PC-9 (cell line): ENCODE measurements at regions not wholly inside any gene's neighbourhood (a gene's known extent, or its start where the extent isn't known, plus 50 kb on each side); places are given as distances from the start of the nearest gene placed in this dataset.

Experiments
- BruUV-seq: library from RNA; stranded (reverse); fragments of 400-500 nt; replicated peaks from 2 replicates; lab custom pipeline; 2021; lab: Mats Ljungman, UMichigan
- CTCF ChIA-PET: fragments of 300-600 bp; sonication (Branson Sonifier 250); formaldehyde crosslinking; loops from one replicate; lab custom pipeline; 2022; ENCODE audit warnings: antibody characterized with exemption; lab: Charles Lee
- POLR2A ChIA-PET: fragments of 300-600 bp; sonication (Branson Sonifier 250); formaldehyde crosslinking; loops from one replicate; lab custom pipeline; 2022; ENCODE audit warnings: antibody characterized with exemption; ENCODE audit not compliant: unreplicated experiment; lab: Charles Lee
- DNase-seq, 2 experiments: peaks; one replicate each; pipeline versions ENCODE4 v3.0.0 to v3.0.0-alpha.2; 2015 to 2022; ENCODE audit warnings: mixed read lengths in 1 of 2
- H2AFZ ChIP-seq: fragments of 200-600 bp; sonication (generic); 2 replicates; pipeline ENCODE4 v1.8.1; 2017; ENCODE audit warnings: antibody characterized with exemption
- H3F3A ChIP-seq: fragments of 200-600 bp; sonication (generic); 2 replicates; pipeline ENCODE4 v1.8.1; 2017; ENCODE audit warnings: antibody characterized with exemption, mild to moderate bottlenecking, low read depth; ENCODE audit not compliant: insufficient read depth
- H3K27ac ChIP-seq: fragments of 200-600 bp; sonication (generic); 2 replicates; pipeline ENCODE4 v1.6.1; 2016; ENCODE audit warnings: mixed run types
- H3K27me3 ChIP-seq: fragments of 200-600 bp; sonication (generic); 2 replicates; pipeline ENCODE4 v1.6.1; 2016; ENCODE audit warnings: low read depth, mixed run types; ENCODE audit not compliant: insufficient read depth
- H3K36me3 ChIP-seq: fragments of 200-600 bp; sonication (generic); 2 replicates; pipeline ENCODE4 v1.6.1; 2016; ENCODE audit warnings: low read depth, mixed run types
- H3K4me1 ChIP-seq: fragments of 200-600 bp; sonication (generic); replicated peaks from 2 replicates; pipeline ENCODE4 v1.6.1; 2016; ENCODE audit warnings: mixed run types; ENCODE audit not compliant: insufficient read depth
- H3K4me2 ChIP-seq: fragments of 200-600 bp; sonication (generic); 2 replicates; pipeline ENCODE4 v1.6.1; 2017; ENCODE audit warnings: mixed run types
- H3K4me3 ChIP-seq: fragments of 200-600 bp; sonication (generic); 2 replicates; pipeline ENCODE4 v1.6.1; 2016; ENCODE audit warnings: mixed run types
- H3K79me2 ChIP-seq: fragments of 200-600 bp; sonication (generic); 2 replicates; pipeline ENCODE4 v1.6.1; 2017; ENCODE audit warnings: low read depth, mixed run types
- H3K9me2 ChIP-seq: fragments of 200-600 bp; sonication (generic); 2 replicates; pipeline ENCODE4 v1.8.1; 2017; ENCODE audit warnings: mild to moderate bottlenecking; ENCODE audit not compliant: insufficient read depth
- H3K9me3 ChIP-seq: fragments of 200-600 bp; sonication (generic); 2 replicates; pipeline ENCODE4 v1.8.1; 2016; ENCODE audit warnings: low read depth; ENCODE audit not compliant: insufficient read depth
- H4K20me1 ChIP-seq: fragments of 200-600 bp; sonication (generic); 2 replicates; pipeline ENCODE4 v1.8.1; 2017; ENCODE audit not compliant: insufficient read depth
- EZH2 ChIP-seq: fragments of 200-600 bp; sonication (generic); IDR thresholded peaks from 2 replicates; pipeline ENCODE4 v1.8.0; 2017; ENCODE audit warnings: antibody characterized with exemption, low read depth
- intact Hi-C: fragments of 100-400 bp; cut with micrococcal nuclease; formaldehyde crosslinking; loops from one replicate; pipeline ENCODE4 v1.10.0; 2022; ENCODE audit not compliant: unreplicated experiment
- TF ChIP-seq, protein P1 (sequence below): fragments of 200-600 bp; sonication (generic); conservative IDR thresholded peaks from 2 replicates; pipeline ENCODE4 v1.6.1; 2017; ENCODE audit warnings: mixed run types, antibody characterized with exemption, mild to moderate bottlenecking, moderate library complexity

DNA sequence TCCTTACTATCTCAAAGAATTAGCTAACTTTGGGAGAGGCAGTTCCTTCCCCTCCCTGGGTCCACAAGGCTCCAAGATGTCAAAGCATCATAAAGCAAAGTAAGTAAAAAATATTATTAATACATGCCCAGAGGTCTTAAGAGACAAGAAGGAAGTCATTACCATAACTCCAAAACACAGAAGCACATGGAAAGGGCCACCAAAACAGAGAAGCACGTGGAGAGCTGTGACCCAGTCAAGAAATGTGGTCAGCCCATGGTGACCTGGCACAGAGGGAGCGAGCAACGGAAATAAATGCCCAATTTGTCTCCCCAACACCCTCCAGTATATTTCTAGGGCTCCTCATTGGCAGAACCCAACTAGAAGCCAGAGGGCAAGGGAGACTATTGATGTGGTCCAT is 277.5 kb upstream of the API5 start:
- Histone ChIP-seq H4K20me1 (no peaks in the 10 kb centered on the region), H2AFZ (no peak overlapping the region), H3K27ac (no peak overlapping the region), H3K79me2 (no peaks in the 10 kb centered on the region), H3K36me3 (no peaks in the 10 kb centered on the region), H3K27me3 (peaks cover 12% of the 10 kb centered on the region; the same call in 1 of the 2 replicates), H3K9me2 (no peaks in the 10 kb centered on the region; the same call in 1 of the 2 replicates), H3F3A (no peaks in the 10 kb centered on the region), H3K9me3 (no peaks in the 10 kb centered on the region), H3K4me1 (no peaks in the 10 kb centered on the region), H3K4me2 (no peak overlapping the region), H3K4me3 (no peak overlapping the region)
- no TSS peak for BruUV-seq
- CTCF ChIA-PET: no interaction called here
- TF ChIP-seq, protein P1, sequence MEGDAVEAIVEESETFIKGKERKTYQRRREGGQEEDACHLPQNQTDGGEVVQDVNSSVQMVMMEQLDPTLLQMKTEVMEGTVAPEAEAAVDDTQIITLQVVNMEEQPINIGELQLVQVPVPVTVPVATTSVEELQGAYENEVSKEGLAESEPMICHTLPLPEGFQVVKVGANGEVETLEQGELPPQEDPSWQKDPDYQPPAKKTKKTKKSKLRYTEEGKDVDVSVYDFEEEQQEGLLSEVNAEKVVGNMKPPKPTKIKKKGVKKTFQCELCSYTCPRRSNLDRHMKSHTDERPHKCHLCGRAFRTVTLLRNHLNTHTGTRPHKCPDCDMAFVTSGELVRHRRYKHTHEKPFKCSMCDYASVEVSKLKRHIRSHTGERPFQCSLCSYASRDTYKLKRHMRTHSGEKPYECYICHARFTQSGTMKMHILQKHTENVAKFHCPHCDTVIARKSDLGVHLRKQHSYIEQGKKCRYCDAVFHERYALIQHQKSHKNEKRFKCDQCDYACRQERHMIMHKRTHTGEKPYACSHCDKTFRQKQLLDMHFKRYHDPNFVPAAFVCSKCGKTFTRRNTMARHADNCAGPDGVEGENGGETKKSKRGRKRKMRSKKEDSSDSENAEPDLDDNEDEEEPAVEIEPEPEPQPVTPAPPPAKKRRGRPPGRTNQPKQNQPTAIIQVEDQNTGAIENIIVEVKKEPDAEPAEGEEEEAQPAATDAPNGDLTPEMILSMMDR: no peak
- no peak for TF ChIP-seq EZH2
- DNase-seq: no peak
- POLR2A ChIA-PET: no interaction called here
- intact Hi-C loops: no loop called here

DNA sequence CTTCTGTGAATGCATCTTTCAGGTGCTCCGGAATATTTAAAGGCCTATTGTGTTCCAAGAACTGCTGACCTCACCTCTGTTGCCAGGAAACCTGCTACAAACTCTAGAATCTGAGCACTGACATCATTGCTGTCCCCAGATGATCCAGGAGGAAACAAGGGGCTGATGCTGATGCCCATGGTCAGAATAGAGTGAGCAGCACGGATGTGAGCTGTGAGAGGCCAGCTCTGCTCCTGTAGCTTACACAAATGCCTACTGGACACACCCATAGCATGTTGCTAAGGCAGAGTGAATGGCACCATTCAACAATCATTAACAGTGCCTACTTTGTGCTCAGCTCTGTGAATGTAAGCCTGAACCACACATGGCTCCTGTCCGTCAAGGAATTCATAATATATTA is 276.7 kb upstream of the API5 start:
- H2AFZ ChIP-seq: no peak overlapping the region
- no peaks in the 10 kb centered on the region for H3F3A ChIP-seq
- no peaks in the 10 kb centered on the region; the same call in 1 of the 2 replicates for H3K9me2 ChIP-seq
- peaks cover 12% of the 10 kb centered on the region; the same call in 1 of the 2 replicates for H3K27me3 ChIP-seq
- H3K9me3 ChIP-seq: no peaks in the 10 kb centered on the region
- H3K4me3 ChIP-seq: no peak overlapping the region
- CTCF ChIA-PET: no interaction called here
- no peaks in the 10 kb centered on the region for H3K79me2 ChIP-seq
- no peaks in the 10 kb centered on the region for H4K20me1 ChIP-seq
- no peak for DNase-seq
- no TSS peak for BruUV-seq
- H3K36me3 ChIP-seq: no peaks in the 10 kb centered on the region
- no peak overlapping the region for H3K27ac ChIP-seq
- no peak overlapping the region for H3K4me2 ChIP-seq
- POLR2A ChIA-PET: no interaction called here
- TF ChIP-seq EZH2: no peak
- TF ChIP-seq, protein P1: no peak
- intact Hi-C loops: no loop called here
- no peaks in the 10 kb centered on the region for H3K4me1 ChIP-seq

DNA sequence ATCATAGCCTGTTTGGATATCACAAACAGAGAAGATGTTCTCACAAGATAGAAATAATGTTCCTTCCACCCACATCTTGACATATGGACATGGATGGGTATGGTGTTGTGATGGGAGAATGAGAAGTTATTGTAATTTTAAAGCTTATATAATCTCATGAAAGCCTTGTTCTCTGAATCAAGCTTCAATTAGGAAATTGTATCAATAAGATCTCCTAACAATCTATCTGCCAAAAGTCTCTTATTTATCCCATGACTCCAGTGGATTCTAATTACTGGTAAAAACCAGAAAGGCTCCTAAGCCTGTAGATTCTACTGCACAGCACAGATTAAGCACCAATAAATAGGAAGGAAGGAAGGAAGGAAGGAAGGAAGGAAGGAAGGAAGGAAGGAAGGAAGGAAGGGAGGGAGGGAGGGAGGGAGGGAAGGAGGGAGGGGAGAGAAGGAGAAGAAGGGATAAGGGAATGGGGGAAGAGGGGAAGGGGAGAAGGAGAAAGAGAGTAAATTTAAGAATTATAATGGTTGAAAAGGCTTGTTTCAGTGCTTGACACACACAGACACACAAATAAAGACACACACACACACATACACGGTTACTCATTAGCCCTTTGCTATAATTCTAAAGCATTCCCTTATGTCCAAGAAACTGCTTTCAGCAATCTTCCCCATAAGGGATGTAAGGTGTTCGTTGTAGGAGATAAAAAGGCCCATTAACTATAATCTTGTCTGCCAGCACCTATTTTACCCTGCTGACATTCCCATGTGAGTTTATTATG is 258.0 kb upstream of the API5 start:
- no peaks in the 10 kb centered on the region for H3K36me3 ChIP-seq
- H3K27ac ChIP-seq: no peak overlapping the region
- no peaks in the 10 kb centered on the region for H4K20me1 ChIP-seq
- no peaks in the 10 kb centered on the region for H3K9me2 ChIP-seq
- no peak overlapping the region for H2AFZ ChIP-seq
- no TSS peak for BruUV-seq
- H3K9me3 ChIP-seq: no peaks in the 10 kb centered on the region
- no peaks in the 10 kb centered on the region for H3K79me2 ChIP-seq
- H3K27me3 ChIP-seq: 0 out of 2 replicates have a peak, but pooled peaks cover 7% of the 10 kb centered on the region
- no peak overlapping the region for H3K4me2 ChIP-seq
- no peak overlapping the region for H3K4me3 ChIP-seq
- ChIA-PET POLR2A (no interaction called here), CTCF (no interaction called here)
- TF ChIP-seq, protein P1: no peak
- no peak for TF ChIP-seq EZH2
- H3K4me1 ChIP-seq: no peaks in the 10 kb centered on the region
- no peaks in the 10 kb centered on the region for H3F3A ChIP-seq
- DNase-seq: no peak
- intact Hi-C loops: no loop called here
